Caco-2 (cell line): ENCODE measurements at regions not wholly inside any gene's neighbourhood (a gene's known extent, or its start where the extent isn't known, plus 50 kb on each side); places are given as distances from the start of the nearest gene placed in this dataset.
A peak's percentile ranks its signal among the peaks of the same experiment; 100 is the strongest.

Source experiments
- BruUV-seq: library from RNA; stranded (reverse); fragments of 400-500 nt; replicated peaks from 2 replicates; lab custom pipeline; 2021; lab: Mats Ljungman, UMichigan
- CTCF ChIA-PET: fragments of 300-600 bp; sonication (Branson Sonifier 250); formaldehyde crosslinking; loops from one replicate; lab custom pipeline; 2022; ENCODE audit warnings: antibody characterized with exemption; lab: Charles Lee
- POLR2A ChIA-PET: fragments of 300-600 bp; sonication (Branson Sonifier 250); formaldehyde crosslinking; loops from one replicate; lab custom pipeline; 2022; ENCODE audit warnings: antibody characterized with exemption; lab: Charles Lee
- DNase-seq, 2 experiments: peaks; one replicate each; pipeline versions ENCODE4 v3.0.0 to v3.0.0-alpha.2; 2020 to 2022
- H3K27me3 ChIP-seq: replicated peaks from 2 replicates; pipeline ENCODE4 v1.6.0; 2011; ENCODE audit warnings: low read length; ENCODE audit not compliant: control insufficient read depth, insufficient read depth
- H3K36me3 ChIP-seq: 2 replicates; pipeline ENCODE4 v1.5.1; 2011; ENCODE audit warnings: low read length; ENCODE audit not compliant: control insufficient read depth, insufficient read depth
- H3K4me1 ChIP-seq: fragments of 250-450 bp; sonication (Bioruptor Pico); 2 replicates; pipeline ENCODE4 v1.5.1; 2020; ENCODE audit warnings: mild to moderate bottlenecking
- H3K4me3 ChIP-seq: 2 replicates; pipeline ENCODE4 v1.5.1; 2011; ENCODE audit warnings: low read depth, mild to moderate bottlenecking, control low read depth, low read length
- H3K9me3 ChIP-seq: fragments of 250-450 bp; sonication (Bioruptor Pico); 2 replicates; pipeline ENCODE4 v1.5.1; 2020; ENCODE audit warnings: mild to moderate bottlenecking, moderate library complexity
- H3K27ac Mint-ChIP-seq: one replicate; pipeline ENCODE4 v1.8.0; 2022; ENCODE audit warnings: mixed read lengths; ENCODE audit not compliant: unreplicated experiment
- H3K27me3 Mint-ChIP-seq: one replicate; pipeline ENCODE4 v1.8.0; 2022; ENCODE audit warnings: mixed read lengths; ENCODE audit not compliant: insufficient read depth, unreplicated experiment
- H3K36me3 Mint-ChIP-seq: one replicate; pipeline ENCODE4 v1.8.0; 2022; ENCODE audit warnings: mild to moderate bottlenecking, mixed read lengths; ENCODE audit not compliant: insufficient read depth, unreplicated experiment
- H3K4me1 Mint-ChIP-seq: one replicate; pipeline ENCODE4 v1.8.0; 2022; ENCODE audit warnings: low read depth, mixed read lengths; ENCODE audit not compliant: unreplicated experiment
- H3K4me3 Mint-ChIP-seq: one replicate; pipeline ENCODE4 v1.8.0; 2022; ENCODE audit warnings: mild to moderate bottlenecking, moderate library complexity, mixed read lengths; ENCODE audit not compliant: unreplicated experiment
- H3K9me3 Mint-ChIP-seq: one replicate; pipeline ENCODE4 v1.8.0; 2022; ENCODE audit warnings: mixed read lengths; ENCODE audit not compliant: unreplicated experiment
- CTCF ChIP-seq, 2 experiments: fragments of 200-600 bp in 1 of 2; IDR thresholded peaks; 1 replicate in 1 of 2; 2 replicates in 1 of 2; pipeline versions ENCODE4 v1.5.1 to v1.8.0; 2011 to 2022; ENCODE audit warnings: antibody characterized with exemption in 1 of 2, control low read depth in 1 of 2, inconsistent platforms in 1 of 2, low read depth in 1 of 2, low read length in 1 of 2, mild to moderate bottlenecking in 1 of 2, moderate library complexity in 1 of 2; ENCODE audit not compliant: insufficient read depth in 1 of 2, severe bottlenecking in 1 of 2, unreplicated experiment in 1 of 2
- intact Hi-C: fragments of 100-400 bp; cut with micrococcal nuclease; formaldehyde crosslinking; loops from one replicate; pipeline ENCODE4 v1.10.0; 2022; ENCODE audit not compliant: unreplicated experiment

DNA sequence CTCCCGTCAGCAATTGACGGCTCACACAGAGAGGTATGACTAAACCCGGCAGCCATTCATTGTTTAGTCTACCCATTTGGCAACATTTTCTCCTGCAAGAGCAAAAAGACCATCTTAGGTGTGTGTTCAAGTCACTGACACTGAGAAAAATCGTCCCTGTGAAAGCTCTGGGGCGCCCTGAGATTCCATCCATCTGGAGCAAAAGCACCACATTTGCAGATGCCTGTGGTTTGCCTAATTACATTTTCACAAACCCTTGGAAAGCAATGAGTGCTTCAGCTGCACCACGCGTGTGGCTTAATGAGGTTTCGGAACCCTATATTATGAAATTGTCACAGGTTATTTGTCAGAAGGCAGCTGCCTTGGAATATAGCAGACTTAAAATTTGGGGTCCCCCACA is 110.7 kb upstream of the PTPRM start:
- H3K4me1 Mint-ChIP-seq = peaks cover 19% of the 10 kb centered on the region
- BruUV-seq = no TSS peak
- H3K9me3 ChIP-seq = no peaks in the 10 kb centered on the region
- no peaks in the 10 kb centered on the region for H3K36me3 ChIP-seq
- no peaks in the 10 kb centered on the region for H3K27me3 Mint-ChIP-seq
- H3K36me3 Mint-ChIP-seq = no peaks in the 10 kb centered on the region
- ChIA-PET POLR2A (no interaction called here), CTCF (no interaction called here)
- no peaks in the 10 kb centered on the region for H3K9me3 Mint-ChIP-seq
- no peaks in the 10 kb centered on the region for H3K27me3 ChIP-seq
- no peak for TF ChIP-seq CTCF (IDR thresholded peaks at IDR 0.05; ENCODE audit: insufficient read depth in 1 of 2, low read depth in 1 of 2, low read length in 1 of 2, severe bottlenecking in 1 of 2, unreplicated experiment in 1 of 2)
- intact Hi-C loops = no loop called here
- H3K4me1 ChIP-seq = peaks cover 19% of the 10 kb centered on the region; the same call in 1 of the 2 replicates
- H3K4me3 Mint-ChIP-seq = no peak overlapping the region
- no peak for DNase-seq
- H3K4me3 ChIP-seq = no peak overlapping the region
- no peak overlapping the region for H3K27ac Mint-ChIP-seq

GRCh38 chr18:7457262-7457661 is 109.9 kb upstream of the PTPRM start:
- Histone ChIP-seq H3K9me3 (no peaks in the 10 kb centered on the region), H3K4me1 (peaks cover 19% of the 10 kb centered on the region; the same call in 1 of the 2 replicates), H3K27me3 (no peaks in the 10 kb centered on the region), H3K36me3 (no peaks in the 10 kb centered on the region), H3K4me3 (no peak overlapping the region)
- TF ChIP-seq CTCF (IDR thresholded peaks at IDR 0.05; ENCODE audit: insufficient read depth in 1 of 2, low read depth in 1 of 2, low read length in 1 of 2, severe bottlenecking in 1 of 2, unreplicated experiment in 1 of 2) = no peak
- peaks cover 19% of the 10 kb centered on the region for H3K4me1 Mint-ChIP-seq
- intact Hi-C loops = no loop called here
- H3K4me3 Mint-ChIP-seq = no peak overlapping the region
- CTCF ChIA-PET = no interaction called here
- no peaks in the 10 kb centered on the region for H3K36me3 Mint-ChIP-seq
- no TSS peak for BruUV-seq
- H3K9me3 Mint-ChIP-seq = no peaks in the 10 kb centered on the region
- H3K27me3 Mint-ChIP-seq = no peaks in the 10 kb centered on the region
- POLR2A ChIA-PET = interaction anchor here (0.6 kb wide), 1 partner anchor 912 kb away, joined by 3 read pairs; no protein-coding TSS in a partner anchor
- peak; percentile 5 to 50 for DNase-seq
- no peak overlapping the region for H3K27ac Mint-ChIP-seq

GRCh38 chr18:7458884-7459283 is 108.2 kb upstream of the PTPRM start:
- TF ChIP-seq CTCF (IDR thresholded peaks at IDR 0.05; ENCODE audit: insufficient read depth in 1 of 2, low read depth in 1 of 2, low read length in 1 of 2, severe bottlenecking in 1 of 2, unreplicated experiment in 1 of 2) = no peak
- DNase-seq = no peak
- no peaks in the 10 kb centered on the region for H3K27me3 ChIP-seq
- ChIA-PET POLR2A (no interaction called here), CTCF (no interaction called here)
- peaks cover 19% of the 10 kb centered on the region; the same call in 1 of the 2 replicates for H3K4me1 ChIP-seq
- Mint-ChIP-seq H3K4me3 (no peak overlapping the region), H3K4me1 (peaks cover 19% of the 10 kb centered on the region), H3K27me3 (no peaks in the 10 kb centered on the region), H3K36me3 (no peaks in the 10 kb centered on the region), H3K27ac (no peak overlapping the region), H3K9me3 (no peaks in the 10 kb centered on the region)
- intact Hi-C loops = no loop called here
- H3K36me3 ChIP-seq = no peaks in the 10 kb centered on the region
- H3K9me3 ChIP-seq = no peaks in the 10 kb centered on the region
- no peak overlapping the region for H3K4me3 ChIP-seq
- BruUV-seq = no TSS peak
